GM18907 (cell line): ENCODE measurements at regions not wholly inside any gene's neighbourhood (a gene's known extent, or its start where the extent isn't known, plus 50 kb on each side); places are given as distances from the start of the nearest gene placed in this dataset.

Source experiments
- ATAC-seq: cut with Tn5 transposase; IDR thresholded peaks from one replicate; pipeline ENCODE4 v1.9.1; 2021; ENCODE audit warnings: mild to moderate bottlenecking, moderate library complexity; ENCODE audit not compliant: unreplicated experiment

DNA sequence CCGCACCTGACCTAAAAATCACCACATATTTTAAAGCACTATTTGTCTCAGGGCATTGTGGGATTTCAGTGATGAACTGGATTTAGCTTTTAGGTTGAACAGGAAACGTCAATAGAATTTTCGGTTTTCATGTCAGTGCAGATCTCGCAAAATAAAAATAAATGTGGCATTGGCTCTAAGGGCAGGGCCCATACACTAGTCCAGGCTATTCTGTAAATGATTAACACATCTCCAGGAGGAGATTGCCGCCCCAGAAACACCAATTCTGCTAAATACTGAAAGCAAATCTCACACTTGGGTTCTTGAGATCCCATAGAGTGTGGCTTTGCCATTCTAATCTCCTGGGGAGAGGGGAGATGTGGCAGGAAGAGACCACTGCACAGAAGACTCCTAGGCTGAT lies 1494.0 kb upstream of the TMEM132C start:
- peak; percentile 22 for ATAC-seq

DNA sequence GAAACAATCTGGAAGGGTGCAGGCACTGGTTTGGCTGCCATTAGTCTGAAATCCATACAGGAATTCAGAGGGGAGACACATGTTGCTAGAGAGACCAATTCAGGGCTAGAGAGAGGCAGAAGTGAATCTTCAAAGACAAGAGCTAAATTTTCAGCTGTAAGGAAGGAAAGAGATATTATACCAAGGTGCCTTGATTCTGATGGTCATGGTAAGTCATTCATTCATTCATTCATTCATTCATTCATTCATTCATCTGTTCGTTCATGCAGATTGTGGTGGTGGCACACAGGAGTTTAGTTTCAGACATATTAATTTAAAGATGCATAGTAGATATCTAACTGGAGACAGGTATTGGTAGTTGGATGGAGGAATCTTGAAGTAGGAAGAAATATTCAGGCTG lies 1493.5 kb upstream of the TMEM132C start:
- ATAC-seq: no peak

DNA sequence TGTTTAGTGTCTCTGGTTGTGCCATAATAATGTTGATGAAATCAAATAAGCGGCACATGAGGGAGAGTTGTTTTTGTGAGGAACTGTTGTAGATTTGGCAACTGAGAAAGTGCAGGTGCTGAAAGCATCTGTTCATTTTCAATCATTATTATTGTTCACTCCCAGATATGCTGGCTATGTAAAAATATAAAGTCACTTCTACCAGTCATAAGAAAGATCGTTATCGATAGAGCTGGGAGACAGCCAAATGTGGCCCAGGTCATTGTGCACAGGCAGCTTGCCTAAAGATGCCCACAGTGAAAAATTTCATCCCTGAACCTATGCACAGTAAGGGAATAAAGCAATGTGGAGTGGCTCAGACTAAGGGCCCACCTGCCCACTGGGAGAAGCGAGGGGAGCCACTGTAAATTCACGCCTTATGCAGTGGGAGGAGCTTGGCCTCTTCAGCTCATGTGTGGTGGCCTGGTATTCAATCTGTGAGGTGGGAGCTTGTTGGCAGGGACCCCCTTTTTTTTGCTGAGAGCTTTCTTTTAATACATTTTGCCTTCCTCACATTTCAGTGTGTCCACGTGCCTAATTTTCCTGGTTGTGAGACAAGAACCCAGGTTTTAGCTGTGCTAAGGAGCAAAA lies 1490.8 kb upstream of the TMEM132C start:
- no peak for ATAC-seq

DNA sequence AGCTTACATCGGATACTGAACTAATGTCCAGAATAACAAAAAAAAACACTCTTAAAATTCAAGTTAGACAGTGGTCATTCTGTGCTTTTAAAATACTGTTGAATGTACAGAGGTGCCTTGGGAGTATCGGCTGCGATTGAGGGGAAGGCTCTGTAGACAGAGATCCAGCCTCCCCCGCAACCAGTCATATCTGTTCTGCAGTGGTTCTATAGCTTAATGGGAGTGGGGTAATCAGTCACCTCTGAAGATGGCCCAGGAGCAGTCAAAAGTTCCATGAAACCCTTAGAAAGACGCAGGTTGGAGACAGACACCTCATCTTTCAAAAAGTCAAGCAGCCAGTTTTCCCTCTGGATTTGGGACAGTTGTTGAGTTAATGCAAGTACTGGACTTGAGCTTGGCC lies 1486.6 kb upstream of the TMEM132C start:
- no peak for ATAC-seq

DNA sequence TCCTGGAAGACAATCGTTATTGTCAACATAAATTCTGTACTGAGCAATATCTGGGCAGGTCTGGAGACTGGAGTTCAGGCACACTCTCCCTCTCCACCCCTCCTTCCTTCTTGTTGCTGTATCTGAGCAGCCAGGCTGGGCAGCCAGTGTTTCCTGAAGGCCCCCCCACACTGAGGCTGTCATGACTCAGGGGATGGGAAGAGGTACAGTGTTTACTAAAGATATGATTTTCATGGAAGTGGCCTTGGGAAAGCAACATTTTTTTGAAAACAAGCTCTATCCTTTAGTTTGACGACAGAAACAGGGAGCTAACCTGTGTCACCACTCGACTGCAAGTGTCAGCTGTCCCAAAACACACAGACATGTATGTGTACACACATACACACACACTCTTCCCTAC lies 1485.4 kb upstream of the TMEM132C start:
- no peak for ATAC-seq

DNA sequence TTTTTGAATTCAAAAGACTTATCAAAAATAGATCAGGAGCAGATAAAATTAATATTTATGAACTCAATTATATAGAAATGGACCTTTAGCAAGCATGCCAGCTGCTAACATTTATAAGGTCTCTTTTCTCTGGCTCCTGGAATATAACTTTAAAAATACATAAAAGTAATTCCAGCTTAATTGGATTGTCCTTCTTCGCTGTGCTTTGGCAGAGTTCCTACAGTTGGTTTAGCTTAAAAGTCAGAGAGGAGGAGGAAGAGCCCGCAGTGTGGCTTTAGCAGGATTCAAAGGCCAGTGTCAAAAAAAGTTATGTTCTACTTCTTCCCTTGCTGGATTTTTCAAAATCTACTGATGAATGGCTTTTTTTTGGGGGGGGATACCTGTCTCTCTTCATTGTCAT lies 1484.9 kb upstream of the TMEM132C start:
- no peak for ATAC-seq

DNA sequence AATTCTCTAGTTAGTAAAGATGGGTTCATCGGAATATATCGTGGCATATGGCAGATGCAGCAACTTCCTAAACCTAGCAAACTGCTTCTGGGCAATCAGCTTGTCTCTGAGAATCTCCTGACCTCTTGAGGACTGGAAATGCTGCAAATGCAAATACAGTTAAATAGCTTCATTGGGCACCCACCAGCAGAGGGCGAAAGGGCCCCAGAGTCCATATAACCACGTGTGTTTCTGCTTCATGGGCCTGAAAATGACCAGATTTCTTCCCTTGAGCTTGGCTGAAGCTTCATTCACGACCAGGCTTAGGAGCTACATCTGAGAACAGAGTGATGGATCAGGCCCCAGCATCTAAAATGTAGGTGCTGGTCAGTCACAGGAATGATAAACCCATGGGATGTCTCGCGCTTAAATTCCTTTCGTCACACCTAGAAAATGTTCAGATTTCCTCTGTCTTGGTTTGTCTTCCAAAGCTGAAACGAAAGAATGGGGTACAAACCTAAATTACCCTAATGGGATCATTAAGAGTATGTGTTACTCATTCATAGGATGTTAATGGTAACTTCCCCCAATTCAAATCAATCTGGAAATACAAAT lies 1482.5 kb upstream of the TMEM132C start:
- no peak for ATAC-seq

DNA sequence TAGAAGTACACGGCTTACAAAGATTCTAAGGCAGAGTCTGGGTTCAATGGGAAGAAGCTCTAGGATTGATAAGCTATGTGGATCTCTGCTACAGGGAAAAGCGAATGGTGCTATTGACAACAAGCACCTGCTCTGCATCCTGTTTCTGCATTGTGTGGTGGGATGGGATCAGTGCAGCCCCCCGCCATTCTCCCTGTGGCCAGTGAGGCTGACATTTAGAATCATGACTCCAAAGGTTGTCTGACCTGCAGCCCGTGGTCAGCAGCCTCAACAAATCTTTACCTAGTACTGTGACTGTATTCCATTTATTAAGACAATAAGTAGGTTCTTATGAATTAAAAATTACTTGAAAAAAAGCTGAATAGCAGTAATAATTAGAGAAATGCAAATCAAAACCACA lies 1477.0 kb upstream of the TMEM132C start:
- no peak for ATAC-seq

DNA sequence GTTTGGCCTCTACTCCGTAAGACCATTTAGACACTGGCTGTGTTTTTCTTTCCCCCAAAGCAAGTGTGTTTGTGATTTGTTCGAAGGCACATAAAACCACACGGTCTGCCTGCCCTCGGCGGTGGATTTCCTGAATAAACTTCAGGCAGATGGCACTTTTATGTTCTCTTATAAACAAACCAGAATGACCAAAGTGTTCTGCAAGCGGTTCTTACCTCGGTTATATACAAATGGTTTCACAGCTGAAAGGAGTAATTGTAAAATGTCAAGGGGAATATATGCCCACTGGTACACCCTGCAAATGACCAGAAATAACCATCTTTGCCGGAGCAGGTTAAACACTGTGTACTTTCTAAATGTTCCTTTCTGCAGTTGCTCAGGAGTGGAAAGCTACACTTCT lies 1475.8 kb upstream of the TMEM132C start:
- ATAC-seq: no peak

DNA sequence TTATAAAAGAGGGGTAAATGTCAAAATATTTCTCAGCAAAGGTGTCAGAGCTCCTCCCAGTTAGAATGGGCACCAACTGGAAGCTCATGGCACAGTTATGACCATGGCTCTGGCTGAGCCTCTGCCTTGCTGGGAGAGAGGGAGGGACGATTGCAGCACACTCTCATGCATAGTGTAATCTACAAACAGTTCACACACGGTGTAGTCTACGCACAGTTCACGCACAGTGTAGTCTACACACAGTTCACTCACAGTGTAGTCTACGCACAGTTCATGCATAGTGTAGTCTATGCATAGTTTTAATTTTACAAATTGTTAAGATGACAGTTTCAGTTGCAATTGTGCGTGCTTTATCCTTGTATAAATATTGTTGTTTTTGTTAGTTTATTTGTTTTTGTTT lies 1474.6 kb upstream of the TMEM132C start:
- ATAC-seq: no peak

DNA sequence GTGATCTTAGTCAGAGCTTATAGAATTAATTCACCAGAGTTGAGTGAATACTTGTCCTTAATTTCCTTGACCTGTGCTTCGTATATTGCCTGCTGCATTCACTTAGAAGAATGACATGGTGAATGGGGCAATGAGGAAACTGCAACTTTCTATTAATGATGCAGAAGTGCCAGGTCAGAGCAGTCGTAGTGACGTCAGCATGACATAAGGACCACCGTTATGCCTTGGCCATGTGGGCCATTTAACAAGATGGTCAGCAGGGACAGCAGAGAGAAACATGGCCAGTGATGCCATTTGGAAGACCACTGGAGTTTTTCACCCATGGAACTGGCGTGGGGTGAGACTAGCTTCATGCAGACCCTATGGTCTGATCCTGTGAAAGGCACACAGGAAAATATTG lies 1469.4 kb upstream of the TMEM132C start:
- ATAC-seq: no peak

DNA sequence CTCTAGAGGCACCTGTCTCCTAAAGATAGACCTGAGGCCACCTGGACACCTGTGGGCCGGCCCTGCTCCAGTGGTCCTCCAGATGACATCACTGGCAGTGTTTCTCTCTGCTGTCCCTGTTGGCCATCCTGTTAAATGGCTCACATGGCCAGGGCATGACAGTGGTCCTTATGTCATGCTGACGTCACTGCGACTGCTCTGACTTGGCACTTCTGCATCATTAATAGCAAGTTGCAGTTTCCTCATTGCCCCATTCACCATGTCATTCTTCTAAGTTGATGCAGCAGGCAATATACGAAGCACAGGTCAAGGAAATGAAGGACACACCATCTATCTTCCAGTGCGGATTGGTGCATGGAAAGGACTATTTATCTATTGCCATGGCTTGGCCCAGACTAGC lies 1468.5 kb upstream of the TMEM132C start:
- ATAC-seq: no peak

DNA sequence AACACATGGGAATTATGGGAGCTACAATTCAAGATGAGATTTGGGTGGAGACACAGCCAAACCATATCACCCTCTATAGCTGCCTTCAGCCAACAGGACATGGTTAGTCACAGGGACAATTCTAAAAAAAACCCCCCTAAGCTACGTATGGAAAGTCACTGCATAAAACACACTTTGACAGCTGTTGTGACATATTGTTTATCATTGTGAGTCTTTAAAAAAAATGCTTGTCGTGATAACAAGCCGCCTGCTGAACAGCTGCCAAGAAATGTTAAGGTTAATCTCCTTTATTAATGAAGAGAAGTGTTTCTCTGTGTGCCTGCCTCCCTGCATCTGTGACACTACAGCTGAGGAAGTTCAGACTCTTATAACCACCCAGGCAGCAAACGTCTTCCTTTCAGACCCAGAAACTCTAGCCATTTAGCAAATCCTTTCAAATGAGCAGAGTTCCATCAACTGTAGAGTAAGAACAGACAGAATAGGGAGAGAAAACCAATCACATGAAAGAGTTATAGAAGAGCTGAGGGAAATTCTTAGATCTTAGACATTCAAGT lies 1459.6 kb upstream of the TMEM132C start:
- no peak for ATAC-seq

DNA sequence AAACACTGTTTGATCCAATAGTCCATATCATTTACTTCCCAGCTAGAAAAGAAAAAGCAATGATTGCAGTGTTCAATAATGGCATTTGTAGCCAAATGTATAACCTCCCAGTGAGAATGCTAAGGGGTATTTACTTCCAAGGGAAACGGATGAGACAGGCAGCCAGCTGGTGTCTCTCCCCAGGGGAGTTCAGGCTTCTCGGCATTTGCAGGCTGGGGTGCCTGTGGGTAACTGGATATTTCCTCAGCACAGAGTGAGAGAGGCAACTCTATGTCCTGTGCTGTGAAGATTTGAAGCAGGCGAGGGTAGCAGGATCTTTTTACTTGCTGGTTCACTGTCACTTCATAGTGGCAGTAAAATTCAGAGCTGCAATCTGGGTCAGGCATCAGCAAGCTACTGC lies 1455.6 kb upstream of the TMEM132C start:
- no peak for ATAC-seq

DNA sequence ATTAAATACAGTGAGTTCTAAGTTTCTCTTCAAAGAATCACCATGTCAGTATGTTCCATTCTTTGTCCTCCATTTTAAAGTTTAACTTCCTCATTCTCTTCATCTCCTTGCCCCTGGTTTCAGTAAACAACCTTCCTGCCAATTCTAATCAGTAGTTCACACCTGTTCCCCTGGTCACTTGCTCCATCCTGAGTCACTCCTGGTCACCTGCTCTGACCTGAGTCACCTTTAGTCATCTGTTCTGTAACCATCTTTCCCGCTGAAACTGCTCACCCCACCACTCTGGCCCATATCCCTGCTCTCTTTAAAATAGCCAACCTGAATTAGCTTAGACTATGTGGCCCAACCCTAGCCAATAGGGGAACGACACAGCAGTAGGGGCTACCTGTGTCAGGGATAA lies 1447.4 kb upstream of the TMEM132C start:
- ATAC-seq: no peak

DNA sequence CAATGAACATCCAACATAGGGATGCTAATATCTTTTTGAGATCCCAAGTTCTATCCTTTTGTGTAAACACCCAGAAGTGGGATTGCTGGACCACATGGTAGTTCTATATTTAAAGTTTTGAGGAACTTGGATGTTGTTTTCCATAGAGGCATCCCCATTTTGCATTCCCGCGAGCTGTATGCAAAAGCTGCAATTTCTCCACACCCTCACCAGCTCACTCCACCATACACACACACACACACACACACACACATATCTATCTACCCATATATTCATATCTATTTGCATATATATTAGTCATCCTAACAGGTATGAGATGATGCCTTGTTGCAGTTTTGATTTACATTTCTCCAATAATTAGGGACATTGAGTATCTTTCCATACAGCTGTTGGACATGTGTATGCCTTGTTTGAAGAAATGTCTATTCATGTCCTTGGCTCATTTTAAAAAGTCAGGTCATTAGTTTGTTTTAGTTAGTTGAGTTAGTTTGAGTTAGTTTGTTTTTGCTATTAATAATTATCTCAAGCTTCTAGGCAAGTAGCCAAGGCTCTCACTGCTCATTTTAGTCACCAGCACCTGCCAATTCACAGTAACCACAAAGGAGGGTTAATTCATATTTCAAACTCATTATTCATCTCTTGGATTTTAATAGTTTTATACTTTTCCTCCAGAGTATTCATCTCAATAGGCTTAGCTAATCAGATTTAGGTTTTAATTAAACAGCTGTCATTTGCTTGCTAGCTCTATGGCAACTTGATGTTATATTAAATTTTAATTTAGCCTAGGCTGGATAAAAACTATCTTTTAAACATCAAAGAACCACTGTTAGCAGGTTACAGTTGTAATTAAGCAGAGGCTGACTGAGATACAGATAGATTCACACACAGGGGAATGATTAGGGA lies 1435.9 kb upstream of the TMEM132C start:
- no peak for ATAC-seq

DNA sequence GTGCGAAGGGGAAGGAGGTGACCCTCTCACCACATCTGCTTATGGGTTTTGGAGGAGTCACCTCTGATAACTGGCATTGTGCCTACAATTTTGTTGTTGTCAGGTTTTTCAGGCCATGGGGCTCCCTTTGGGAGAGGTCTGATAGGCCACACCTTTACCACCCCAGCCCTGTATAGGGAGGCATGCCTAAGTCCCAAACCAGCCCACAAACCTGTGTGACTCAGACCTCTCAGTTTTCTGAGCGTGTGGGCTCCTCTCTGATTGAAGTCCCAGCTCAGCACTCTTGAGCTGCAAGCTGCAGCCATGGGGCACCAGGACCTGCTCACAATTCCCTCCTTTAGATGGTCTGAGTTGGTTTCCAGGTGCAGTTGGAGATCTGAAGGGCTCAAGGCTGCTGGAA lies 1429.3 kb upstream of the TMEM132C start:
- no peak for ATAC-seq

DNA sequence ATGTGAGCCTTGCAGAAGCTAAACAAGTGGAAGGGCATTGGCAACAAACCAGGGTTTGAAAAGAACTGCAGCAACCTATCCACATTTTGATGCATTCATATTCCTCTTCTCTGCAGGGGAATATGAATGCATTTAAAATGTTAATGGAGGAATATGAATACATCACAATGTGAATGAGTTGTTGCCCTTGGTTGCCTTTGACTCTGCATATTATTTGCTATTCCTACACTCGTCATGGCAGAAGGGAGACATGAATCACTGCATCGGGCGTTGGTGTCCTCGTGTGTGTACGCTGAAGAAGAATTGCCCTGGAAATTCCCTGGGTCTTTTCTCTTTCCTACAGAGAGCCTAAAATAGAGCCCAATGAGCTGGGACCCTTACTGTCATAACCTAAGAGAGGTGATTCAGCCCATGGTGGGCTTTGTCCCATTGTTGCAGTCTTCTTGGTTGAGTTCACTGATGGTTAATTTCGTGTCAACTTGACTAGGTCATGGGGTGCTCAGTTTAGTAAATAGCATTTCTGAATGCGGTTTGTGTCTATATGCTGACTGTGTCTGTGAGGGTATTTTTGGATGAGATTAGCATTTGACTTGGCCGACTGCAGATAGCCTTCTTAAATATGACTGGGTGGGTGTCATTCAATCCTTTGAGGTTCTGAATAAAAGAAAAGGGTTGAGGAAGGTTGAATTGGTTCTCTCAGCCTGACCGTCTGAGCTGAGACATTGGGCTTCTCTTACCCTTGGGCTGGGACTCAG lies 1422.9 kb upstream of the TMEM132C start:
- no peak for ATAC-seq

DNA sequence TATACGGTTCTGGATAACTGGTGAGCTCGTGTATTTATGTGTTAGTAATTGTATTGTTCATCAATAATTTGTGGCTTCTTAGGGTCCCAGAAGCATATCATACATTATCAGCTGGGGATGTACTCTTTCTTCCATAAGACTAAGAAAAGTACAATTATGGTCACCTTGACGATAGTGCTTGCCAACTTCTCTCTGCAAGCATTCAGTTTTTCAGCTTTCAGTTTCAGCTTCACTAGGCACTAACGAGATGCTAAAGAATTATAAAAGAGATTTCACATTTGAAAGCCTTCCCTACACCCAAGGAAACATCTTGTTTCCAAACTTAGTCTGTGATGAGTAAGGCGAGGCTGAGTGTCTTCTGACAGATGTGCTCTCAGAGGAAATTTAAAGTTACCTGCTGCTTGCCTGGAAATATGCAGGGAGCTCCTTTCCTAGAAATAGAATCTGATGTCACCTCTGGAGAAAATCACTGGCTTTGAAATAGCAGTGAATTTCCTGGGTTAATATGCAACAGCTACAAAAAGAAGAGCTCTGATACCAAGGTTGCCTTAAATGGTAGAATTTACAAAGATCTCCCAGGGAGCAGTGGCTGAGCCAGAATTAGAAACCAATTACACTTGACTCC lies 1419.9 kb upstream of the TMEM132C start:
- ATAC-seq: no peak

DNA sequence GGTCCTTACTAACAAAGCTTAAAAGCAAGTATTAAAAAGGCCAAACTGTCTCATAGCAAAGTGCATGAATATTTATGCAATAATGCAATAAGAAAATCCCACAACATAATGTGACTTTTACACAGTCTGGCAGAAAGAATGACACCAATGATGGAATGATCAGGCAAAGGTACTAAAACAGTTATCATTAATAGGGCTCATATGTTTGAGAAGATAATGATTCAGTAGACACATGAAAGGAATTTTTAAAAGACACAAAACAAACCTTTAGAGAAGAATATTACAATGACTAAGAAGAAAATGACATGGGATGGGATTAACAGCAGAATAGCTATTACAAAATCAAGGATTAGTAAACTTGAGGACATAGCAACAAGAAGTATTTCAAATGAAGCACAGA lies 1411.2 kb upstream of the TMEM132C start:
- ATAC-seq: no peak

DNA sequence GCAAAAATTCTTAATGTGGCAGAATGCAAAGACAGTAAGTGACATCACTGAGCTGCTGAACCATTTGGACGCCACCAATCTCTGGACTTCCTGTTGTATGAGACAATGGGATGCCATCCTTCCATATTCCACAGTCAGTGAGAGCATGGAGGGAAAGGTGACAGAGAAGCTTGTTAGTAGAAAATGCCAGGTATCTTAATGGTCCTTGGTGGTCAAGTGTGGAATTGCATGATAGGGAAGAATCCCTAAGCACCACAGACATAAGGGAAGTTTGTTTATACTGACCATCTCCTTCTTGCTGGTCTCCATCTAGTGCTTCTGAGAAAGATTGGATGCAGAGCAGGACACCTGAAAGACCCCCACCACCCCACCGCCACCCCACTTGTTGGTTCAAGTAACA lies 1410.0 kb upstream of the TMEM132C start:
- ATAC-seq: no peak
